CD8-positive, alpha-beta memory T cell (primary cell): ENCODE measurements at regions not wholly inside any gene's neighbourhood (a gene's known extent, or its start where the extent isn't known, plus 50 kb on each side); places are given as distances from the start of the nearest gene placed in this dataset.

ENCODE experiments used
- CTCF ChIA-PET: fragments of 350-600 bp; sonication (Branson Sonifier 250); formaldehyde crosslinking; loops from one replicate; lab custom pipeline; 2021; ENCODE audit warnings: antibody characterized with exemption; lab: Charles Lee
- POLR2A ChIA-PET: fragments of 350-600 bp; sonication (Branson Sonifier 250); formaldehyde crosslinking; loops from one replicate; lab custom pipeline; 2021; ENCODE audit warnings: antibody characterized with exemption; lab: Charles Lee
- DNase-seq, 5 donors: peaks; one replicate each; pipeline versions ENCODE4 v3.0.0 to v3.0.0-alpha.2; 2020 to 2022; ENCODE audit warnings: mixed read lengths in 1 of 5
- H3K27ac ChIP-seq: one replicate; pipeline ENCODE4 v1.7.0; 2013; ENCODE audit warnings: low read depth, mild to moderate bottlenecking, low read length, moderate library complexity
- H3K27me3 ChIP-seq: 2 replicates; pipeline ENCODE4 v1.7.0; 2013; ENCODE audit warnings: low read length, mild to moderate bottlenecking; ENCODE audit not compliant: insufficient read depth, poor library complexity, severe bottlenecking
- H3K36me3 ChIP-seq: 2 replicates; pipeline ENCODE4 v1.7.0; 2013; ENCODE audit warnings: mild to moderate bottlenecking, low read length, moderate library complexity; ENCODE audit not compliant: insufficient read depth
- H3K4me1 ChIP-seq: 2 replicates; pipeline ENCODE4 v1.7.0; 2013; ENCODE audit warnings: mild to moderate bottlenecking, low read length, moderate library complexity; ENCODE audit not compliant: insufficient read depth
- H3K4me3 ChIP-seq: 2 replicates; pipeline ENCODE4 v1.7.0; 2013; ENCODE audit warnings: mild to moderate bottlenecking, low read length
- H3K9me3 ChIP-seq: 2 replicates; pipeline ENCODE4 v1.7.0; 2013; ENCODE audit warnings: mild to moderate bottlenecking, low read length
- H3K27ac Mint-ChIP-seq, 8 donors: one replicate each; pipeline ENCODE4 v1.8.0; 2020 to 2021; ENCODE audit warnings: mixed read lengths in 8 of 8, mild to moderate bottlenecking in 6 of 8, inconsistent platforms in 3 of 8, moderate library complexity in 3 of 8
- H3K27me3 Mint-ChIP-seq, 2 donors: one replicate each; pipeline ENCODE4 v1.8.0; 2020 to 2021; ENCODE audit warnings: mixed read lengths in 2 of 2, mild to moderate bottlenecking in 1 of 2, moderate library complexity in 1 of 2
- H3K36me3 Mint-ChIP-seq, 3 donors: one replicate each; pipeline ENCODE4 v1.8.0; 2020 to 2021; ENCODE audit warnings: mixed read lengths in 3 of 3, inconsistent platforms in 1 of 3, mild to moderate bottlenecking in 1 of 3
- H3K4me1 Mint-ChIP-seq, 3 donors: one replicate each; pipeline ENCODE4 v1.8.0; 2020 to 2021; ENCODE audit warnings: mixed read lengths in 3 of 3, inconsistent platforms in 1 of 3, mild to moderate bottlenecking in 1 of 3
- H3K4me3 Mint-ChIP-seq, 7 donors: one replicate each; pipeline ENCODE4 v1.8.0; 2020 to 2021; ENCODE audit warnings: mixed read lengths in 7 of 7, mild to moderate bottlenecking in 6 of 7, moderate library complexity in 4 of 7, inconsistent platforms in 2 of 7
- H3K9me3 Mint-ChIP-seq, 5 donors: one replicate each; pipeline ENCODE4 v1.8.0; 2020 to 2022; ENCODE audit warnings: mixed read lengths in 5 of 5, mild to moderate bottlenecking in 3 of 5, moderate library complexity in 2 of 5, inconsistent platforms in 1 of 5

- no peaks in the 10 kb centered on the region for H3K9me3 ChIP-seq
- H3K27ac ChIP-seq, result no peak overlapping the region
- Mint-ChIP-seq H3K9me3 (peaks cover 4 to 12% (median 7%) of the 10 kb centered on the region in 5 donors), H3K4me3 (no peak overlapping the region), H3K27ac (no peak overlapping the region), H3K27me3 (peaks cover 3 to 29% of the 10 kb centered on the region in 2 donors), H3K36me3 (peaks cover 0 to 12% (median 0%) of the 10 kb centered on the region in 3 donors), H3K4me1 (no peaks in the 10 kb centered on the region)
- ChIA-PET POLR2A (no interaction called here), CTCF (no interaction called here)
- no peak for DNase-seq
- H3K27me3 ChIP-seq, result peaks cover 1% of the 10 kb centered on the region
- no peak overlapping the region for H3K4me3 ChIP-seq
- no peaks in the 10 kb centered on the region for H3K4me1 ChIP-seq
- H3K36me3 ChIP-seq, result no peaks in the 10 kb centered on the region
Measured at GRCh38 chr2:173589604-173590275, 235.1 kb downstream of the CDCA7 start.

DNA sequence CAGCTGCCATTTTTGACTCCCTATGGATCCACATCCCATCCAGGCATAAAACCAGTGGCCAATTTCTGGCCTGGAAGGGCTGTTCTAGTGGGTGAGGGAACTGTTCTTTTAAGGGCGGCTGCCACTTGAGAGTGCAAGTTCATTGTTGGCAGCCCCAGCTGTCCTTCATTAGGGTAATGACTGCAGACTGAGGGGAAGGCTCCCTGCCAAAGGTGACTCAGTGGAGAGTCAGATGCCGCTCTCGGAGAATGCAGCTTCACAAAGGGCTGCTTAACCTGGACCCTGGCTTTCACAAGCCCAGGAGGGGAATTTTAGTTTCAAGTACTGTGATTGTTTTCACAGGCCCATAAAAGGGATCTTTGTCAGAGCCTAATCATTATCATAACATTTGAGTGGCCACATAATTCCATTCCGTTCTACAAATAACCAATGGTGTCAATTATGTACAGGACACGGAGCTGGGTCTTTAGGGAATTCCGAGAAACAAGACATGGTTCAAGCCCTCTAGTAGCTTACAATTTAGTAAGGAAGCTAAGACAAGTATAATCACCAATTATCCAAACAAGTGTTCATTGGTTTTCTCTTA, 235.7 kb downstream of the CDCA7 start:
- Mint-ChIP-seq H3K4me1 (no peaks in the 10 kb centered on the region), H3K36me3 (peaks cover 0 to 12% (median 0%) of the 10 kb centered on the region in 3 donors)
- CTCF ChIA-PET, result no interaction called here

DNA sequence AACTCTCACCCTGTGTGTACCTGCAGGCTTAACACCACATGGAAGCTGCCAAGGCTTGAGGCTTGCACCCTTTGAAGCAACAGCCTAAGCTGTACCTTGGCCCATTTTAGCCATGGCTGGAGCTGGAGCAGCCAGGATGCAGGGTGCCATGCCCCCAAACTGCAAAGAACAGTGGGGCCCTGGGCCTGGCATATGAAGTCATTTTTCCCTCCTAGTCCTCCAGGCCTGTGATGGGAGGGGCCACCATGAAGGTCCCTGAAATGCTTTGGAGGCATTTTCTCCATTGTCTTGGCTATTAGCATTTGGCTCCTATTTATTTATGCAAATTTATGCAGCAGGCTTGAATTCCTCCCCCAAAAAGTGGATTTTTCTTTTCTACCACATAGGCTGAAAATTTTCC, 238.4 kb downstream of the CDCA7 start:
- no peak overlapping the region for H3K4me3 ChIP-seq
- no peak for DNase-seq
- H3K27me3 ChIP-seq, result no peaks in the 10 kb centered on the region
- H3K9me3 Mint-ChIP-seq, result peaks cover 4 to 12% (median 7%) of the 10 kb centered on the region in 5 donors
- H3K4me1 Mint-ChIP-seq, result no peaks in the 10 kb centered on the region
- no peak overlapping the region for H3K27ac ChIP-seq
- peaks cover 3 to 22% of the 10 kb centered on the region in 2 donors for H3K27me3 Mint-ChIP-seq
- CTCF ChIA-PET, result no interaction called here
- H3K36me3 Mint-ChIP-seq, result peaks cover 0 to 12% (median 0%) of the 10 kb centered on the region in 3 donors
- H3K9me3 ChIP-seq, result no peaks in the 10 kb centered on the region
- no peak overlapping the region for H3K27ac Mint-ChIP-seq
- H3K36me3 ChIP-seq, result no peaks in the 10 kb centered on the region
- no peak overlapping the region for H3K4me3 Mint-ChIP-seq
- no peaks in the 10 kb centered on the region for H3K4me1 ChIP-seq
- POLR2A ChIA-PET, result no interaction called here

More for the DNA sequence above, 235.7 kb downstream of the CDCA7 start:
- no peak overlapping the region for H3K27ac Mint-ChIP-seq
- Histone ChIP-seq H3K4me3 (no peak overlapping the region), H3K27ac (no peak overlapping the region), H3K9me3 (no peaks in the 10 kb centered on the region), H3K36me3 (no peaks in the 10 kb centered on the region), H3K27me3 (no peaks in the 10 kb centered on the region), H3K4me1 (no peaks in the 10 kb centered on the region)
- DNase-seq, result no peak
- peaks cover 4 to 12% (median 7%) of the 10 kb centered on the region in 5 donors for H3K9me3 Mint-ChIP-seq
- POLR2A ChIA-PET, result no interaction called here
- peaks cover 3 to 29% of the 10 kb centered on the region in 2 donors for H3K27me3 Mint-ChIP-seq
- H3K4me3 Mint-ChIP-seq, result no peak overlapping the region

DNA sequence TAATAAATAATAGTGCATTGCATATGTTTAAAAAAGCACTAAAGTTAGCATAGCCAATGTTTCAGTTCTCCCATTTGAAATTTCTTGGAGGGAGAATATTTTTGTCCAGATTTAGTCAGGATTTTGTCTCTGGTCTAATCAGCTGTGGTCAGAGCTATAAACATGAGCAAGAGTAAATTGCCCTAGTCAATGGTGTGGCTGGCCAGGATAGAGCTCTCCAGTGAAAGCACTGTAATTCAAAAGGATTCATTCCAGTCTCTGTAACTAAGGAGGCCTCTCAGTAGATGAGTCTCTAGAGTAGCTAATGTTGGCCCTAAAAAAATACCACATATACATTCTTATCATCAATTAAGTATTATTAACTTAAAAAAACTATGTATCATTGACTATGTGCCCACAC, 241.6 kb downstream of the CDCA7 start:
- Mint-ChIP-seq H3K36me3 (peaks cover 0 to 12% (median 0%) of the 10 kb centered on the region in 3 donors), H3K27me3 (peaks cover 3 to 13% of the 10 kb centered on the region in 2 donors), H3K4me3 (no peak overlapping the region), H3K4me1 (no peaks in the 10 kb centered on the region), H3K27ac (no peak overlapping the region), H3K9me3 (peaks cover 6 to 13% (median 8%) of the 10 kb centered on the region in 5 donors)
- Histone ChIP-seq H3K27me3 (no peaks in the 10 kb centered on the region), H3K27ac (no peak overlapping the region), H3K4me1 (no peaks in the 10 kb centered on the region), H3K9me3 (no peaks in the 10 kb centered on the region), H3K4me3 (no peak overlapping the region), H3K36me3 (no peaks in the 10 kb centered on the region)
- ChIA-PET CTCF (no interaction called here), POLR2A (no interaction called here)
- no peak for DNase-seq

- Mint-ChIP-seq H3K4me3 (no peak overlapping the region), H3K36me3 (peaks cover 0 to 4% (median 0%) of the 10 kb centered on the region in 3 donors), H3K27ac (no peak overlapping the region), H3K27me3 (peaks cover 3 to 24% of the 10 kb centered on the region in 2 donors), H3K4me1 (no peaks in the 10 kb centered on the region), H3K9me3 (peaks cover 3 to 10% (median 4%) of the 10 kb centered on the region in 5 donors)
- Histone ChIP-seq H3K9me3 (no peaks in the 10 kb centered on the region), H3K36me3 (no peaks in the 10 kb centered on the region), H3K4me1 (no peaks in the 10 kb centered on the region), H3K4me3 (no peak overlapping the region), H3K27ac (no peak overlapping the region), H3K27me3 (no peaks in the 10 kb centered on the region)
- ChIA-PET POLR2A (no interaction called here), CTCF (no interaction called here)
- DNase-seq, result no peak
Measured at GRCh38 chr2:173598525-173598924, 243.9 kb downstream of the CDCA7 start.

DNA sequence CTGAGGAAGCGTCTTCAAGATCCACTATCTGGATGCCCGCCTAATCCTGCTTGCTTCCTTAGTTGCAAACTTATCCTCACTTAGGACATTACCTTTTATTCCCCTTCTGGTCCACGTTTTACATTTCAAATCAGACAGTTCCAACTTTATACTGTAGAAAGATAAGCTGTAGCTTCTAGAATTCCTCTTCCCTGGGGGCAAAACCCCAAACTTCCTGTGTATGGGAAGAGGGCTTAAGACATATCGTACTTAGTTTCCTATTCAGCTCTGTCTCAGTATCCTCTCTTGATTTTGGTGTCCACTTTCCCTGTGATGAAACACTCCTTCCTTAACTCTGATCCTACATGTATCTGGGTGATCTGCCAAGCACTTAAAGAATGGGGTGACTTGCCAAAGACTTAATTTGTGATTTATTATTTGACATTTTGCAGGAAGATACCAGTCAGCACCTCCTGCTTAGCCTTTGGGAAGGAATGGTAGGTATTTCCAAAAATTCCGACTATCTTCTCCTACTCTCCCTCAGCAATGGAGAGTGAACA, 245.2 kb downstream of the CDCA7 start:
- H3K36me3 ChIP-seq, result no peaks in the 10 kb centered on the region
- no peaks in the 10 kb centered on the region for H3K4me1 ChIP-seq
- CTCF ChIA-PET, result no interaction called here
- Mint-ChIP-seq H3K9me3 (peaks cover 0 to 6% (median 1%) of the 10 kb centered on the region in 5 donors), H3K27ac (no peak overlapping the region), H3K4me3 (no peak overlapping the region), H3K36me3 (no peaks in the 10 kb centered on the region), H3K4me1 (no peaks in the 10 kb centered on the region), H3K27me3 (peaks cover 0 to 27% of the 10 kb centered on the region in 2 donors)
- H3K27me3 ChIP-seq, result no peaks in the 10 kb centered on the region
- no peak for DNase-seq
- POLR2A ChIA-PET, result no interaction called here
- no peaks in the 10 kb centered on the region for H3K9me3 ChIP-seq
- H3K27ac ChIP-seq, result no peak overlapping the region
- no peak overlapping the region for H3K4me3 ChIP-seq

DNA sequence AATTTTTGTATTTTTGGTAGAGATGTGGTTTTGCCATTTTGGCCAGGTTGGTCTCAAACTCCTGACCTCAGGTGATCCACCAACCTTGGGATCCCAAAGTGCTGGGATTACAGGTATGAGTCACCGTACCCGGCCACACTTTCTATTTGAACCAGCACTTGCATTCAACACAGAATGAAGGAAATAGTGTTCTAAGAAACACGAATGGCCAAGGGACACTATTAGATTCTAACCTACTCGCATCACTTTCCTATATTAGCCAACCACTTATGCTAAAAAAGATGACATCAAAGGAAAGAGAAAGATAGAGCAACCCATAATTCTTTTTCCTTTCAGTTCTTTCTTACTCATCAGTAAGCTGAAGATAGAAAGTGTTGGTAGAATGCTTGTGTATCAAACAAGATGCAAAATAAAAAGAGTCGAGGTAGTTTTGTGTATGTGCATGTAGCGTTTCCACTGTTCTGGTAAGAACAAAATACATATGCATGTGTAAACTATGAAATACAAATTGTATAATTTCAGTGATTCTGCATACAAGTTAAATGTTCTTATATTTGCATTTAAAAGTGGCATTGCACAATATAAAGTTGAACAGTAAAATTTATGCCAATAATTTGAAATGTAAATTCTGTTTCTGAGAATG, 247.6 kb downstream of the CDCA7 start:
- ChIA-PET POLR2A (no interaction called here), CTCF (no interaction called here)
- H3K27ac ChIP-seq, result no peak overlapping the region
- Mint-ChIP-seq H3K9me3 (peaks cover 0 to 6% (median 1%) of the 10 kb centered on the region in 5 donors), H3K27ac (no peak overlapping the region), H3K4me1 (no peaks in the 10 kb centered on the region), H3K36me3 (no peaks in the 10 kb centered on the region), H3K4me3 (no peak overlapping the region), H3K27me3 (peaks cover 0 to 30% of the 10 kb centered on the region in 2 donors)
- no peaks in the 10 kb centered on the region for H3K9me3 ChIP-seq
- no peak for DNase-seq
- no peaks in the 10 kb centered on the region for H3K36me3 ChIP-seq
- H3K4me1 ChIP-seq, result no peaks in the 10 kb centered on the region
- no peaks in the 10 kb centered on the region for H3K27me3 ChIP-seq
- no peak overlapping the region for H3K4me3 ChIP-seq

- Mint-ChIP-seq H3K27me3 (peaks cover 2 to 56% of the 10 kb centered on the region in 2 donors), H3K36me3 (no peaks in the 10 kb centered on the region), H3K9me3 (no peaks in the 10 kb centered on the region), H3K4me1 (no peaks in the 10 kb centered on the region), H3K4me3 (no peak overlapping the region), H3K27ac (no peak overlapping the region)
- H3K27me3 ChIP-seq, result no peaks in the 10 kb centered on the region
- CTCF ChIA-PET, result no interaction called here
- no peaks in the 10 kb centered on the region for H3K4me1 ChIP-seq
- H3K9me3 ChIP-seq, result no peaks in the 10 kb centered on the region
- POLR2A ChIA-PET, result no interaction called here
- no peak for DNase-seq
- no peaks in the 10 kb centered on the region for H3K36me3 ChIP-seq
- no peak overlapping the region for H3K4me3 ChIP-seq
- no peak overlapping the region for H3K27ac ChIP-seq
Measured at GRCh38 chr2:173605994-173606393, 251.3 kb downstream of the CDCA7 start.
